Uterus (tissue), 3 donors: ENCODE measurements at regions not wholly inside any gene's neighbourhood (a gene's known extent, or its start where the extent isn't known, plus 50 kb on each side); places are given as distances from the start of the nearest gene placed in this dataset.

ENCODE experiments used
- DNase-seq, 2 donors: peaks; one replicate each; pipeline ENCODE4 v3.0.0-alpha.2; 2019 to 2020
- H3K27ac ChIP-seq, 2 donors: fragments of 200-600 bp; sonication (generic); 1 replicate in 1 of 2; 2 replicates in 1 of 2; pipeline ENCODE4 v1.5.1; 2016 to 2018
- H3K27me3 ChIP-seq, 2 donors: fragments of 200-600 bp; sonication (generic); one replicate each; pipeline ENCODE4 v1.5.1; 2018 to 2019; ENCODE audit warnings: control low read depth in 1 of 2
- H3K36me3 ChIP-seq, 2 donors: fragments of 200-600 bp; sonication (generic); one replicate each; pipeline ENCODE4 v1.5.1; 2019; ENCODE audit warnings: control low read depth in 1 of 2
- H3K4me1 ChIP-seq, 2 donors: fragments of 200-600 bp; sonication (generic); one replicate each; pipeline ENCODE4 v1.5.1; 2018 to 2019; ENCODE audit warnings: control low read depth in 1 of 2
- H3K4me3 ChIP-seq, 2 donors: fragments of 200-600 bp; sonication (generic); 1 replicate in 1 of 2; 2 replicates in 1 of 2; pipeline ENCODE4 v1.5.1; 2018 to 2019; ENCODE audit warnings: mild to moderate bottlenecking in 1 of 2
- H3K9me3 ChIP-seq, 2 donors: fragments of 200-600 bp; sonication (generic); one replicate each; pipeline ENCODE4 v1.5.1; 2019; ENCODE audit warnings: control low read depth in 1 of 2
- CTCF ChIP-seq, 4 experiments: fragments of 200-600 bp in 2 of 4; fragments of 450-650 bp in 2 of 4; sonication (generic) in 2 of 4; IDR thresholded peaks; one replicate each; pipeline ENCODE4 v1.5.1; 2016 to 2019; ENCODE audit warnings: antibody characterized with exemption in 4 of 4, mild to moderate bottlenecking in 2 of 4, moderate library complexity in 1 of 4
- POLR2A ChIP-seq, 2 donors: fragments of 450-650 bp; IDR thresholded peaks; one replicate each; pipeline ENCODE4 v1.6.1; 2016; ENCODE audit warnings: antibody characterized with exemption in 2 of 2, mild to moderate bottlenecking in 1 of 2, moderate library complexity in 1 of 2
- intact Hi-C: fragments of 100-400 bp; cut with DNase I; formaldehyde crosslinking; loops from one replicate; pipeline ENCODE4 v1.15.1; 2023; ENCODE audit warnings: low total_unique reads
- donor health status: DM: yes; HTN: yes; CAD: no.

GRCh38 chr5:104915226-104915625 is 1352.6 kb upstream of the NUDT12 start:
- no peaks in the 10 kb centered on the region for H3K4me1 ChIP-seq

GRCh38 chr5:104914536-104915070 is 1352.0 kb upstream of the NUDT12 start:
- H3K27me3 ChIP-seq, result no peaks in the 10 kb centered on the region
- intact Hi-C loops, result no loop called here
- no peaks in the 10 kb centered on the region for H3K4me1 ChIP-seq
- DNase-seq, result no peak
- peaks cover 0 to 3% of the 10 kb centered on the region in 2 donors for H3K36me3 ChIP-seq
- H3K9me3 ChIP-seq, result no peaks in the 10 kb centered on the region
- H3K27ac ChIP-seq, result no peak overlapping the region
- TF ChIP-seq POLR2A (IDR thresholded peaks at IDR 0.05), result no peak
- TF ChIP-seq CTCF (IDR thresholded peaks at IDR 0.05), result no peak
- no peak overlapping the region for H3K4me3 ChIP-seq

More at GRCh38 chr5:104915226-104915625, 1352.6 kb upstream of the NUDT12 start:
- no peaks in the 10 kb centered on the region for H3K27me3 ChIP-seq
- no peak overlapping the region for H3K4me3 ChIP-seq
- no peak overlapping the region for H3K27ac ChIP-seq
- H3K9me3 ChIP-seq, result no peaks in the 10 kb centered on the region
- TF ChIP-seq CTCF (IDR thresholded peaks at IDR 0.05) (no peak), POLR2A (IDR thresholded peaks at IDR 0.05) (no peak)
- no peak for DNase-seq
- intact Hi-C loops, result no loop called here
- H3K36me3 ChIP-seq, result peaks cover 0 to 3% of the 10 kb centered on the region in 2 donors

GRCh38 chr5:104913841-104914281 is 1351.3 kb upstream of the NUDT12 start:
- no peak for TF ChIP-seq CTCF (IDR thresholded peaks at IDR 0.05)
- TF ChIP-seq POLR2A (IDR thresholded peaks at IDR 0.05), result no peak
- Histone ChIP-seq H3K4me1 (no peaks in the 10 kb centered on the region), H3K4me3 (no peak overlapping the region), H3K27ac (no peak overlapping the region), H3K27me3 (no peaks in the 10 kb centered on the region), H3K9me3 (no peaks in the 10 kb centered on the region), H3K36me3 (no peaks in the 10 kb centered on the region)
- intact Hi-C loops, result no loop called here
- no peak for DNase-seq

- H3K9me3 ChIP-seq, result no peaks in the 10 kb centered on the region
- no peaks in the 10 kb centered on the region for H3K4me1 ChIP-seq
- TF ChIP-seq CTCF (IDR thresholded peaks at IDR 0.05), result no peak
- no peak for TF ChIP-seq POLR2A (IDR thresholded peaks at IDR 0.05)
- no peak overlapping the region for H3K4me3 ChIP-seq
- intact Hi-C loops, result no loop called here
- DNase-seq, result no peak
- no peak overlapping the region for H3K27ac ChIP-seq
- no peaks in the 10 kb centered on the region for H3K27me3 ChIP-seq
- no peaks in the 10 kb centered on the region for H3K36me3 ChIP-seq
Observed at GRCh38 chr5:104909803-104910202, 1347.2 kb upstream of the NUDT12 start.

GRCh38 chr5:104904561-104904960 is 1342.0 kb upstream of the NUDT12 start:
- Histone ChIP-seq H3K27me3 (no peaks in the 10 kb centered on the region), H3K27ac (no peak overlapping the region), H3K4me3 (no peak overlapping the region), H3K36me3 (no peaks in the 10 kb centered on the region), H3K9me3 (no peaks in the 10 kb centered on the region), H3K4me1 (no peaks in the 10 kb centered on the region)
- TF ChIP-seq CTCF (IDR thresholded peaks at IDR 0.05) (no peak), POLR2A (IDR thresholded peaks at IDR 0.05) (no peak)
- DNase-seq, result no peak
- intact Hi-C loops, result no loop called here
